Activated CD4-positive, alpha-beta T cell treated with anti-CD3 and anti-CD28 coated beads, Interleukin-2, amount 50 U/mL, for 16 hours (primary cell): ENCODE measurements at regions not wholly inside any gene's neighbourhood (a gene's known extent, or its start where the extent isn't known, plus 50 kb on each side); places are given as distances from the start of the nearest gene placed in this dataset.

Experiments used
- DNase-seq: peaks from one replicate; pipeline ENCODE4 v3.0.0-alpha.2; 2020

DNA sequence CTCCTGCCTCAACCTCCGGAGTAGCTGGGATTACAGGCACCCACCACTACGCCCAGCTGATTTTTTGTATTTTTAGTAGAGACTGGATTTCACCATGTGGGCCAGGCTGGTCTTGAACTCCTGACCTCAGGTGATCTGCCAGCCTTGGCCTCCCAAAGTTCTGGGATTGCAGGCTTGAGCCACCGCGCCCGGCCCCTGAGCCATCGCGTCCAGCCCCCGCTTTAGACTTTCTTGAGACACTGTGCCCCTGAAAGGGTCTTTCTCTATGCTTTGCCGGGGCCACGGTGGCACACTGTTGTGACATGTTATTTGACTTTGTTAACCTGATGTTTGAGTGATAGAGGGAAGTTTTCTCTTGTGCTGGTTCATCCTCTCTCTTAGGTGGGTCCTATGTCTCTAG lies 186.4 kb downstream of the BTG1 start:
- no peak for DNase-seq

DNA sequence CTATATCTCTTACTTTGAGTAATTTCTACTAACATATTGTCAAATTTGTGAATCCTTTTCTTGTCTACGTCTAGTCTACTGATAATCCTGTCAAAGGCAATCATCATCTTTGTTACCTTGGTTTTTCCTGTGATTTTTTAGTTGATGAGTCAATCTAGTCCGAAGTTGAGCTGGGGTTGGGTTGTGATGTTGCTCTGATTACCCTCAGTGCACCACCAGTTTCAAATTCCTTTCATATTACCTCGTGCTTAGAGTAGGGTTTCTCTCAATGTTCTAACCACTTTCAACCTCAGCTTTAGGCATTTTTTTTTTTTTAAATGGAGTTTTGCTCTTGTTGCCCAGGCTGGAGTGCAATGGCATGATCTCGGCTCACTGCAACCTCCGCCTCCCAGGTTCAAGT lies 186.8 kb downstream of the BTG1 start:
- no peak for DNase-seq

DNA sequence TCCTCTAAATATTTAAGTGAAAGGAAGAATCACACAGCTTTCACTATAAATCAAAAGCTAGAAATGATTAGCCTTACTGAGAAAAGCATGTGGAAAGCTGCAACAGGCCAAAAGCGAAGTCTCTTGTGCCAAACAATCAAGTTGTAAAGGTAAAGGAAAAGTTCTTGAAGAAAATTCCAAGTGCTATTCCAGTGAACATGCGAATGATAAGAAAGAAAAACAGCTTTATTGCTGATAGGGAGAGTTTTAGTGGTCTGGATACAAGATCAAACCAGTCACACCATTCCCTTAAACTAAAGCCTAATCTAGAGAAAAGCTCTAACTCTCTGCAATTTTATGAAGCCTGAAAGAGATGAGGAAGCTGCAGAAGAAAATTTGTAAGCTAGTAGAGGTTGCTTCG lies 190.9 kb downstream of the BTG1 start:
- DNase-seq, result no peak

DNA sequence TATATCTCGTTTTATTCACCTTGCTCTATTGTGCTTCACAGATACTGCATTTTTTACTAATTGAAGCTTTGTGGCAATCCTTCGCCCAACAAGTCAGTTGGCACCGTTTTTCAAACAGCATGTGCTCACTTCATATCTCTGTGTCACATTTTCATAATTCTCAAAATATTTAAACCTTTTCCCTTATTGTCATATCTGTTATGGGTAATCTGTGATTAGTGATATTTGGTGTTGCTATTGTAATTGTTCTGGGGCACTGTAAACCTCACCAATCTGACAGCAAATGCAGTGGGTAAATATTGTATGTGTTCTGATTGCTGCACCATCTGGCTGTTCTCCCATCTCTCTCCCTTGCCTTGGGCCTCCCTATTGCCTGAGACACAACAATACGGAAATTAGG lies 191.3 kb downstream of the BTG1 start:
- DNase-seq, result no peak

DNA sequence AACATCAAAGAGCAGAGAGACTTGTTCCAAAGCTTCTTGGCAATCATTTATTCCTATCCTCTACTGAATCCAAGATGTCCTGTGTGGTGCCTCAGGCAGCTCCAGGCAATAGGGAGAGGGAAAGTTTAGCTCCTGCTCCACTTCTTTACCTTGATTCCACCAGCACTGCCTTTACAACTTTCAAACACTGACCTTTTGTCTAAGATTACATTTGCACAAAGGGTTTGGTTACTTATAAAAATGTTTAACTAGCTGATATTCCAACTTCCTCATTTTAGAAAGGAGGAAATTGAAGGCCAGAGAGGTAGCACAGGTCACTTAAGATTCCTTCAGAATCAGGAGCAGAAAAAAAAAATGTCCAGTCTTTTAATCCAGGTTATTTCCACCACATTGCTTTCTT lies 192.7 kb downstream of the BTG1 start:
- no peak for DNase-seq

DNA sequence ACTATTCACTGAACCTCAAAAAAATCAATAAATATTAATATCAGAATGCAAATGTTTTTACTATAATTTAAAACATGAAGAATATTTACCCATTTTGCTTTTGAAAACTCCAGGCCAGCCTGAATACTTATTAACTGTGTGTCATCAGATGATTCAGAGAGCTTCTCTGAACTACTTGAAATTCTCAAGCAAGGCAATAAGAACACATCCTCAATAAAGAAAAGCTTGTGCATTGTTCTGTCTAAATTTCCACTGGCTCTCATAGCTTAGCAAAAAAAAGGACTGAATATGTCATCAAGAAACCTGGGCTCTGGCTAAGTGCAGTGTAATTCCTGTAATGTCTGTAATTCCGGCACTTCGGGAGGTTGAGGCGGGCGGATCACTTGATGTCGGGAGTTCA lies 194.1 kb downstream of the BTG1 start:
- no peak for DNase-seq

DNA sequence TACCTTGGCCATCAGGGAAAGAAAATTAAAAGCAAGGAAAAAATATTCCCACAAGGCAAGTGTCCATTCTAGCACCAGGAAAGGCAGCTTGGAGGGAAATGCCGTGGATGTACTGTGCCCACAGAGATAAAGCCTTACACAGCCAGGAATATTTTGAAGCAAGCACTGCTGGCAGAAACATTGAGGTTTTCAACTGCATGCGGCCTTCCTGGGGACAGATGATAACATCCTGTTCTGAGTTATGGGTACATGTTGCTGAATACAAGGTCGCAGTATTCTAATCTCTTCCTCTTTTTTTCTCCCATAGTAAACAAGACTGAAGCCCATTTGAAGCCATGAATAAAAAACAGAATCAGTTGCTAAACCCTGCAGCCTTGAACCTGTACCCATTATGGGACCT lies 197.1 kb downstream of the BTG1 start:
- no peak for DNase-seq

DNA sequence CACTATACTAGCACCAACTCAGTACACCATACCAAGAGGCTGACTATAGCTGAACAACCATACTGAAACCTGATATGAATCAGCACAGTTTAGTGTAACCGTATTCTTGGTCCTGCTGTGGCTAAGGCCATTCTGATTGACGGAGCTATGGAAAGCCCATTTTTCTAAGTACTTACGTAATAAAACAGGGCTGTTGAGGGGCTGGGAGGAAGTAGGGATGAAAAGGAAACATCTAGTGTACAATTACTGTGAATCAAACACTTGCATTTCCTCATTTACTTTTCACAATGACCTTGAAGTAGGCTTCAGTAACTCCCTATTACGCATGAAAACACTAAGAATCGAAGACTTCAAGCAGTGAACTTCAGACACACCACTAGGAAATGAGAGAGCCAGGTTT lies 198.2 kb downstream of the BTG1 start:
- peak; percentile 21 for DNase-seq

DNA sequence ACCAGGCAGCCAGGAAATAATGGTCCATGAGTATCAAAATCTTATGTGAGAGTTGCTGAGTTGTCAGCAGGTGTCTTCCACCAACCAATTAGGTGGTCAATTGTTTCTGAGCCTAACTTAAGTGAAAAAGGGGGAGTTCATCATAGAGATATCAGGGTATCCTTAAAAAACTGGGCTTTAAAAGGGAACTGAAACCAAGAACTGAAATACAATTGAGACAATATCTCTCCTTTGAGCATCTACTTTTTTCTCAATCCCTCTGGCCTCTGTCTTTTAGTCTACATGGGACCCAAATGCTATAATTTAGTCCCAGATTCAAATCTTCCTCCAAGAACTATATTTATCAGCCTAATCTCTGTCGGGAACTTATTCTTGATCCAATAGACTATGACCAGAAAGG lies 201.0 kb downstream of the BTG1 start:
- no peak for DNase-seq

DNA sequence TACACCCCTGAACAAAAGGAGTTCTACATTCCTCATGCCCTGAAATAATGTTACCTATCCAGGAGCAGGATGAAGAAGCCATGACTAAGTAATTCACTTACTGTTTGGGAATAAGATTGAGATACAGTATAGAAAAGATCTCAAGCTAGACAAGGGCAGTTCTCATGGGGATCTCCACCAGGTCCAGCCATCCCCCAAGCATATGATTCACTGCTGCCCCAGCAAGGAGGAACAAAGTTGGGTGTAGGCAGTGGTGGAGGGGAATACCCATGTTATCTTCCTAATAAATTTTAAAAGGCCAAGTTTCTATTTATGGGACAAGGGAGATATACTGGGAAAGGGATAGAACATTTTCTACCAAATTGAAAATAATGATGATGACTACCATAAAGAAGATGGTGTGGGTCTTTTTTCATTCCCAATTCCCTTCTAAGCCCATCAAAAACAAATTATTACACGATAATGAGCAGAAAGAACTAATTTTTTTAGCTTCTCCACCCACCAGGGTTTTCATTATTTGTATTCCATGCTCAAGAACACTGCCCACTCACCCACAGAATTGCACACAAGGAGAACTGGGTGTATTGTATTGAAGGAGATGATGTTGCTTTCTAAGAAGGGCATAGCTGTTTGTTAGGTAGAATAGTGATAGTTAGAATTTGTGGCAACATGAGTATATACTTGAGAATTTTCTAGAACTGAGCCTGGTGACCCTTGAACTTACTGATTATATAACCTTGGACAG lies 204.6 kb downstream of the BTG1 start:
- DNase-seq, result no peak

DNA sequence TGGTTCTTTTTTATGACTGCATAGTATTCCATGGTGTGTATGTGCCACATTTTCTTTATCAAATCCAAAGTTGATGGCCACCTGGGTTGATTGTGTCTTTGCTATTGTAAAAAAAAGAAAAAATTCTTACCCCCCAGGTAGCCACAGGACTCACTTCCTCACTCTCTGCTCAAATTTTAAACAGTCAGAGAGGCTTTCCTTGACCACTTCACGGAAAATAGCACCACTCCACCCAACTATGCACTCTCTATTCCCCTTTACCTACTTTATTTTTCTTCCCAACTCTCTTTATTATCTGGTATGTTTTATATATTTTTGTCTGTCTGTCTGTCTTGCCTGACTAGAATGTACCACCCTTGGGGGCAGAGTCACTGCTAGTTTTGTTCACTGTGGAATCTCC lies 205.3 kb downstream of the BTG1 start:
- DNase-seq, result no peak

DNA sequence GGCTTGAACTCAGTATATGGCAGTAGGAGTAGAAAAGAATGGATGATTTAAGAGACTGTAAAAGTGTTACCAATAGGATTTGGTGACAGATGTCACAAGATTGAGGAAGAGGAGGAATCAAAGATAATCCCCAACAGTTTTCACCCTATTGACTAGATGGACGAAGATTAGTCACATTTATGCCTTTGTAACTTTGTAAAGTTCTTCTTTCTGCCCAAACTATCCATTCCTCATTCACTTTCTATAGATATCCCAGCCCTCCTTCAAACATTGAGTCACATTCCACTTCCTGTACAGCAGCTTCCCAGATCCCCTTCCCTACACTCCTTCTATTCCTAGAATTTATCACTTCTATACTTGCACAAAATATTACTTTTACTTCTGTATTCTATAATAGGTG lies 207.9 kb downstream of the BTG1 start:
- DNase-seq, result no peak

DNA sequence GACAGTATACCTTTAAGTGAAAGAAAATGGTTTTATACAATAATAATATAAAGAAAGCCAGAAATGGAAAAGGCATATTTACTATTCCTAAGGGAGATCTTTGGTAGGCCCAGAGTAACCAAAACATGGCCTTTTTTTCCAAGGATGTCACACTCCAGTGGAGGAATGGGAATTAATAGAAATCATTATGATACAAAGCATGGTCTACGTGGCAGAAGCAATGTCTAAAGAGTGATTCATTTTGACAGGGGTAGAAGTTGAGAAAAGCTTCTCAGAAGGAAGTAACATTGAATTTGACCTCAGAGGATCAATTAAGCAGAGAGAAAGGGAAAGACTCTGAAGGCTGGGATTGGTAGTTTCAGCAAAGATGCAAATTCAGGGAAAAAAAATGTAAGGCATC lies 208.6 kb downstream of the BTG1 start:
- DNase-seq, result no peak

DNA sequence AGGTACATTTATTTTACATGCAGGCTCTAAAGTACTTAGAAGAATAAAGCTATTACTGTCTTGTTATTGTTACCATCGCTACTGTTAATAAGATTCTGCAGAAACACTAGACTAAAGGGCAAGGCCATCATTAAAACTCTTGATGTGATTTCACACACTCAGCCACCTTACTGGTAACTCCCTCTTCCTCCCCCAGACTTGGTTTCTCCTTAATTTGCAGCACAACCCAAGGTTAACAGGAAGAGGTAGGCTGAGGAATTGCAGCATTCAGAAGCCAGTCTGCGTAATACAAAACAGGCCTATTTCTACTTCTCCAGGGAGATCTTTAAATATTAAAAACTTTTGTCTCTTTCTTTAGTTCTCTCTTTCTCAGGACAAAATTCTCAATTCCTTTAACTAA lies 210.3 kb downstream of the BTG1 start:
- DNase-seq, result no peak

DNA sequence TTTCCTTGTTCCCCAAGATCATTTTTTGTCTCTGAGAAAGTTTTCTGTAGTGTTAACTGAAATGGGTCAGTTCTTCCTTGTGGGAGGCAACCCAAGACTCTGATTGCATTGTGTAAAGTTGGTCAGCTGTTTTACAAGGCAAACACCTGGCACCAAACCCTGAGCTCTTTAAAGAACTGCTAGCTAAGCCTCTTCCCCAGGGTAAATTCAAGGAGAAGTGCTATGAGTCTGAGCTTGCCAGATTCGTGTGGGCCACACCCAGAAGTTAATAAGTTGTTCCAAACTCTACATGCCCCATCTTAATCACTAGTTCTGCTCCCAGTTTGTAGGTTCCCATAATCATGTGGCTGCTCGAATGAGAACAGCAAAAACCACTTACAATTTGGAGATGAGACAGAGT lies 214.5 kb downstream of the BTG1 start:
- DNase-seq, result no peak

DNA sequence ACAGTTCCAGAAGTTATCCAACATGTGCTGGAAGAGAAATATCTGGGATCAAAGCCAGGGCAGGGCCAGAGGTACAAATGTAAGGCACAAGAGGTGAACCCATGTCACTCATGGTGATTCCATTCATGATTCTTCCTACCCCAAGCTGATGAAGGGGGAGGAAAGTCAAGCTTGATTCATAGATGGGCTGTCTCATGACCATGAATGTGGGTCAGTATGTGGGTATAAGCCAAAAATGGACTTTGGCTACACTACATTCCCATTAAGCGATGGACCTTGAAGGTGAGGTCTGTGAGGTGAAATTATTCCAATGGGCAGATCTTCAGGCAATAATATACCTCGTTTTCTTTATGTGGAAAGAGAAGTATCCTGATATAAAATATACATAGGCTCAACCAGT lies 217.1 kb downstream of the BTG1 start:
- no peak for DNase-seq

DNA sequence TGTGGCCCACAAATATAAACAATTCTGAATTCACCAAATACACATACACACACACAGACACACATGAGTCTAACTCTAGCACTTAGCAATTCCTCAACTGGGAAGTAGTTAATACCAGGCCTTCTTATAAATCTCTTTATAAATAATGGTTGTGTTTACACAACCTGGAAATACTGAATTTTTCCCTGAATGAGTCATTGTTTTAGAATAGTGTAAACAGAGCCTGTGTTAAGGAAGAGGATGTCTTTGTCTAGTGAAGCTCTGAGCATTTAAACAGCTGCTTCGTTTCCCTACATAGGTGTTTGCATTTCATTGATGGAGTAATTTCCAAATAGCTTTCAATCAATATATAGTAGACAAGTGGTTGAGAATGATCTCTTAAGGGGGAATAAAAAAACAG lies 218.8 kb downstream of the BTG1 start:
- DNase-seq, result no peak

DNA sequence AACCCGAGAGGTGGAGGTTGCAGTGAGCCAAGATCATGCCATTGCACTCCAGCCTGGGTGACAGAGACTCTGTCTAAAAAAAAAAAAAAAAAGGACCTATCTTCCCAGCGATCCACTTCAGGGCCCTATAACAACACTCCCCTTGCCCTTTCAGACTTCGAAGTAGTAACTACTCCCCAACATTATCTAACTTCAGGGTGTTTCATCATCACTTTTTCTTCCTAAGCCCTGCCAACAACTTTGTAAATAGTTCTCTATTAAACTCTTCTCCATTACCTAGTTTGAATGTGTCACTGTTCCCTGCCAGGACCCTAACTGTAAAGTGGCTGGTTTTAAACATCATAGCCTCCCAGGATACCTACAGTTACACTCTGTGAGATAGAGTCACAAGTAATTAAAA lies 220.8 kb downstream of the BTG1 start:
- no peak for DNase-seq

DNA sequence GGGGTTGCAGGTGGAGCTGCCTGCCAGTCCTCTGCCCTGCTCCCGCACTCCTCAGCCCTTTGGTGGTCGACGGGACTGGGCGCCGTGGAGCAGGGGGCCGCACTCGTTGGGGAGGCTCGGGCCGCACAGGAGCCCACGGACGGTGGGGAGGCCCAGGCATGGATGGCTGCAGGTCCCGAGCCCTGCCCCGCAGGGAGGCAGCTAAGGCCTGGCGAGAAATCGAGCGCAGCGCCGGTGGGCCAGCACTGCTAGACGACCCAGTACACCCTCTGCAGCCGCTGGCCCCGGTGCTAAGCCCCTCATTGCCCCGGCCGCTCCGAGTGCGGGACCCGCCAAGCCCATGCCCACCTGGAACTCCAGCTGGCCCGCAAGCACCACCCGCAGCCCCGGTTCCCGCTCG lies 221.8 kb downstream of the BTG1 start:
- no peak for DNase-seq

DNA sequence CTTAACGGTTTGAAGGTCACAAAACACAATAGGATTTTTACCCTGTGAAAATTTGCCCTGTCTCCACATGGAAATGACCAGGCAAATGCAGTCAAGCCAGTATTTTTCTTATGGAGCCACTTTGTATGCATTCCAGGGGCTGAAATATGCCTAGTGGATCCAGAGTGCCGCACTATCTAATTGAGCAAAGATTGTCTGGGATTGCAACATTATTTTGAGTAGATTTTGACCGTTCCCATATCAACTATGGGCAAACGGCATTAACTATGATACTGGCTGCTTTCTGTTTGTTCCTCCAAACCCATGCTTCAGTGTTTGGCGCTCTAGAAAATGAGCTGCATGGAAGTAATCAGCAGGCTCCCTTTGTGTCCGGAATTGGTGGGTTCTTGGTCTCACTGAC lies 223.0 kb downstream of the BTG1 start:
- no peak for DNase-seq

DNA sequence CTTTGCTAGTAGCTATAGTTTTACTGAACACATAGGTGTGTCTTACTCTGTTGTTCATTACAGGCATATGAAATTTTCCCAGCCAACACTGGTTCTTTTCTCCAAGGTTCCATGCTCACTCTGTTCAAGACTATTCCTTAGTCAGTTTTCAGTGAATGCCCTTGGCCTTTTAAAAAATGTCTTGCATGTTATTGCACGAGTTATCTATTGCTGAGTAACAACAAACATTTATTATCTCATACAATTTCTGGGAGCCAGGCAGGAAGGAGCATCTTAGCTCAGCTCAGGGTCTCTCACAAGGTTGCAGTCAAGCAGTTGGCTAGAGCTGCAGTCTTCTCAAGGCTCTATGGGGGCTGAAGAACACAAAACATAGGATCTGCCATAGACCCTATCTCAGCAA lies 223.5 kb downstream of the BTG1 start:
- no peak for DNase-seq

DNA sequence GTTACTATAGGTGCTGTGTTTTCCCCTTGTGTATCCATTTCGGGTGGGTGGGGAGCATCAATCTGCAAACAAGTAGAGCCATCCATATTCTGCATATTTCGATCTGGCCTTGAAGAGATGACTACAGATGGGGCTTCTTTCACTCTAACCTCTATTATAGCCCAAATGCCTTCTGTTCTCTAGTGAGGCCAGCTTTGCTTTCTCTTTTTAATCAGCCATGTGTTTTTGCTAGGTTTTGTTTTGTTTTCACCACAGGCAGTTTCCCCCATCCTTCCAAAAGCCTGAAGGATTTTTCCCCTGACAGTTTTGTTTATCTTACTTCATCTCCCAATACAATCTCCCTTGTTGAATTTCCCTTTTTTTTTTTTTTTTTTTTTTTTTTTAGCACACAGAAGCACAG lies 224.1 kb downstream of the BTG1 start:
- no peak for DNase-seq

DNA sequence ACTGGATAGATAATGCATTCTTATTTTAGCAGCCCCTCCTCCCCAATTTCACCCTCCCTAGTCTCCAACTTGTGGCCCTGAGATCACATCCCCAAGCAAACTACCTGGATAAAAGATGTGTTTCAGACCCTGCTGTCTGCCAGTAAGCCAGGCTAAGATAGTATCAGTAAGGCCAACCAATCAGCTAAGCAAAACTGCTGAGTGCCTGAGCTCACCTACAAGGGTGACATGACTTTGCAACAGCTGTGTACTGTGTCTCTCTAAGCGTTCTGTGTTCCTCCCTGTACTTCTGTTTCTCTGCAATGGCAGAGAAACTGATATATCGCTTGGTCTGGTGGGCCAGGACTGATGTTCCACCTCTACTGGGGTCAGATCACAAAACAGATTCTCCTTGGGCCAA lies 224.9 kb downstream of the BTG1 start:
- no peak for DNase-seq

DNA sequence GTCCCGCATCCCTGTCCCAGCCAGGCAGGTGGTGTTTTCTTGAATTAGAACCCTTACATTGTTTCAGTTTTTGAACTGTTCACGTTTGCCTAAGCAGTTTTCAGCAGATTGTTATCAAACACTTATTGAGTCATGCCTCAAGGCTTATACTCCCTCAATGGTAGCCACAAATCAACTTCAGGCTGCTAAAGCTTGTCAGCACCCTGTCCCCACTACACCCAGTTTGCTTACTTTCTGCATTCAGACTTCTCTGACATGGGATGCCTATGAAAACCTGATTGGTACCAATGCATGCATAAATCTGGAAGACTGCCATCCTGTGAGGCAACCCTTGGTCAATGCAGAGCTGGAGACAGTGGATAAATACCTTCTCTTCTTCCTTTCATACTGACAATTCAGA lies 225.4 kb downstream of the BTG1 start:
- DNase-seq, result no peak

DNA sequence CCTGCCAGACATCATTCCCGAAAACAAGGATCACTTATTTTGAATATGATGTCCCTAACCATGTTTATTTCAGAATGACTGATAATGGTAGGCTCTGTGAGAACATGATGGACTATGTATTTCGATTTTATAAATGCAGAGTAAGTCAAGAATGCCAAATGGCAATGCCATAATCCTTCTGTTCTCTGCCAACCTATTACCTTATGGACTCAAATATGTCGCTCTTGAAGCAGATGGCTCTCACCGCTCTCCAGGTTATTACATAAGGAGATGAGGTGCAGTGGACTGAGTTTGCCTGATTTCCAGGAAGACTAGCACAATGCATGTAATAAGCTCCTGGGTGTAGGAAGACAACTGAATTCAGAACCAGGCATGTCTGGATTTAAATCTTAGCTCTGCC lies 227.2 kb downstream of the BTG1 start:
- no peak for DNase-seq

DNA sequence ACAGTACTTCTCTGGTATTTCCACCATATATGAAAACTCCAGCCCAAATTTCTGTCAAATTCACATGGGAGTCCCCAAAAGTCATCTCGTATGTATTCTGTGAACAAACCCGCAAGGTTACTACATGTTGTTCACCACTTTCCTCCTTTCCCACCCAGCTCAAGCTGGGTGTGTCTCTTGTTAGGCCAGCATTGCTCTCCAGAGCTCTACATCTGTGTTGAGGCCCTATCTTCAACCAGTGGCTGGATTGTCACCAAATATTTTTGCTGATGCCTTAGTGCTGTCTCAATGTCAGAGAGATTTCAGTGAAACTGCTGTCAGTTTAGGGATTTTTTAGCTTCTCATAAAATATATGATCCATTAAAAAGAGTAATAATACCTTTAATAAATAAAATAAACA lies 230.9 kb downstream of the BTG1 start:
- no peak for DNase-seq
